ENCODE measurements at regions not wholly inside any gene's neighbourhood (a gene's known extent, or its start where the extent isn't known, plus 50 kb on each side); places are given as distances from the start of the nearest gene placed in this dataset.

- no peak for DNase-seq
These were observed 115.0 kb upstream of the PDE5A start for GRCh38 chr4:119743644-119744043.

GRCh38 chr4:119739796-119740195, 111.2 kb upstream of the PDE5A start:
- no peak for DNase-seq

GRCh38 chr4:119738901-119739300, 110.3 kb upstream of the PDE5A start:
- no peak for DNase-seq

- DNase-seq: no peak
These were observed 108.0 kb upstream of the PDE5A start for GRCh38 chr4:119736559-119736958.

GRCh38 chr4:119735165-119735651, 106.6 kb upstream of the PDE5A start:
- no peak for DNase-seq

- no peak for DNase-seq
These were observed 104.8 kb upstream of the PDE5A start for GRCh38 chr4:119733431-119733830.

GRCh38 chr4:119731778-119732177, 103.2 kb upstream of the PDE5A start:
- no peak for DNase-seq

- no peak for DNase-seq
These were observed 102.6 kb upstream of the PDE5A start for GRCh38 chr4:119731146-119731742.

GRCh38 chr4:119730671-119730950, 102.0 kb upstream of the PDE5A start:
- no peak for DNase-seq

GRCh38 chr4:119729835-119730670, 101.4 kb upstream of the PDE5A start:
- no peak for DNase-seq

- DNase-seq: no peak
These were observed 100.3 kb upstream of the PDE5A start for GRCh38 chr4:119728692-119729593.

GRCh38 chr4:119728185-119728584, 99.6 kb upstream of the PDE5A start:
- no peak for DNase-seq

GRCh38 chr4:119726505-119726904, 97.9 kb upstream of the PDE5A start:
- no peak for DNase-seq

- DNase-seq: no peak
These were observed 97.2 kb upstream of the PDE5A start for GRCh38 chr4:119725688-119726330.

- DNase-seq: no peak
These were observed 96.4 kb upstream of the PDE5A start for GRCh38 chr4:119725011-119725410.

GRCh38 chr4:119722670-119723069, 94.1 kb upstream of the PDE5A start:
- no peak for DNase-seq

- no peak for DNase-seq
These were observed 93.3 kb upstream of the PDE5A start for GRCh38 chr4:119721878-119722277.

- DNase-seq: no peak
These were observed 87.2 kb upstream of the PDE5A start for GRCh38 chr4:119715490-119716445.

GRCh38 chr4:119709418-119709817, 80.8 kb upstream of the PDE5A start:
- no peak for DNase-seq

GRCh38 chr4:119707336-119707735, 78.7 kb upstream of the PDE5A start:
- no peak for DNase-seq

- no peak for DNase-seq
These were observed 78.2 kb upstream of the PDE5A start for GRCh38 chr4:119706804-119707203.

- no peak for DNase-seq
These were observed 69.3 kb upstream of the PDE5A start for GRCh38 chr4:119697887-119698393.

All from NCI-H1436 (cell line).